Gastroesophageal sphincter (tissue), 3 donors: ENCODE measurements at regions not wholly inside any gene's neighbourhood (a gene's known extent, or its start where the extent isn't known, plus 50 kb on each side); places are given as distances from the start of the nearest gene placed in this dataset.

Experiments used
- CTCF ChIP-seq, 4 experiments: fragments of 200-600 bp in 2 of 4; fragments of 450-650 bp in 2 of 4; sonication (generic) in 1 of 4; IDR thresholded peaks; one replicate each; pipeline ENCODE4 v1.5.1; 2017 to 2019; ENCODE audit warnings: antibody characterized with exemption in 4 of 4, mild to moderate bottlenecking in 2 of 4, moderate library complexity in 2 of 4
- EP300 ChIP-seq: sonication (generic); formaldehyde crosslinking; IDR thresholded peaks from one replicate; pipeline ENCODE4 v1.6.1; 2017; ENCODE audit warnings: antibody characterized with exemption, mild to moderate bottlenecking
- POLR2A ChIP-seq, 2 donors: fragments of 450-650 bp; IDR thresholded peaks; one replicate each; pipeline ENCODE4 v1.6.1; 2017; ENCODE audit warnings: antibody characterized with exemption in 2 of 2, mild to moderate bottlenecking in 2 of 2, moderate library complexity in 1 of 2

- no peak for TF ChIP-seq CTCF (IDR thresholded peaks at IDR 0.05)
- TF ChIP-seq EP300: no peak
- TF ChIP-seq POLR2A (IDR thresholded peaks at IDR 0.05): no peak
These were observed 277.9 kb downstream of the GBA3 start for GRCh38 chr4:22970665-22971064.
